H1 (cell line): ENCODE measurements at regions not wholly inside any gene's neighbourhood (a gene's known extent, or its start where the extent isn't known, plus 50 kb on each side); places are given as distances from the start of the nearest gene placed in this dataset.

Source experiments
- CTBP2 ChIP-seq: IDR thresholded peaks from 2 replicates; pipeline ENCODE4 v1.7.0; 2011; ENCODE audit warnings: borderline replicate concordance, mild to moderate bottlenecking, moderate library complexity, mixed read lengths, low read length; ENCODE audit not compliant: insufficient read depth, insufficient read length
- FOSL1 ChIP-seq: IDR thresholded peaks from 2 replicates; pipeline ENCODE4 v1.6.1; 2011; ENCODE audit warnings: mild to moderate bottlenecking, low read depth, low read length, moderate library complexity; ENCODE audit not compliant: insufficient read depth
- GTF2F1 ChIP-seq: IDR thresholded peaks from 2 replicates; pipeline ENCODE4 v1.6.1; 2012; ENCODE audit warnings: low read depth, low read length, improper control_type of control experiment, borderline replicate concordance
- POLR2A ChIP-seq, 2 experiments: IDR thresholded peaks; 1 replicate in 1 of 2; 2 replicates in 1 of 2; pipeline ENCODE4 v1.6.1; 2011; ENCODE audit warnings: low read depth in 2 of 2, low read length in 2 of 2, mild to moderate bottlenecking in 2 of 2; ENCODE audit errors: control extremely low read depth in 1 of 2
- POU5F1 ChIP-seq: IDR thresholded peaks from 2 replicates; pipeline ENCODE4 v1.6.1; 2011; ENCODE audit warnings: low read depth, mild to moderate bottlenecking, low read length, moderate library complexity
- SP2 ChIP-seq: IDR thresholded peaks from 2 replicates; pipeline ENCODE4 v1.6.1; 2012; ENCODE audit warnings: mild to moderate bottlenecking, low read length, inconsistent platforms
- TEAD4 ChIP-seq: IDR thresholded peaks from 2 replicates; pipeline ENCODE4 v1.6.1; 2012; ENCODE audit warnings: low read depth, low read length, inconsistent platforms, mixed read lengths

- no peak for TF ChIP-seq CTBP2
- TF ChIP-seq SP2 = no peak
- TF ChIP-seq FOSL1 = no peak
- TF ChIP-seq TEAD4 = no peak
- TF ChIP-seq GTF2F1 = no peak
- TF ChIP-seq POU5F1 = no peak
- TF ChIP-seq POLR2A (IDR thresholded peaks at IDR 0.05; ENCODE audit: control extremely low read depth in 1 of 2, low read depth in 2 of 2, low read length in 2 of 2) = no peak
- TF ChIP-seq, all 59 proteins: peak for 0
Measured at GRCh38 chr7:80393786-80394185, 118.1 kb downstream of the GNAT3 start (continued).
